Keratinocyte (primary cell): ENCODE measurements at regions not wholly inside any gene's neighbourhood (a gene's known extent, or its start where the extent isn't known, plus 50 kb on each side); places are given as distances from the start of the nearest gene placed in this dataset.

Experiments used
- CTCF ChIP-seq, 3 experiments: IDR thresholded peaks in 1 of 3; conservative IDR thresholded peaks in 1 of 3; optimal IDR thresholded peaks in 1 of 3; 2 replicates in 2 of 3; 3 replicates in 1 of 3; pipeline versions ENCODE3 to v1.5.1; 2011; ENCODE audit warnings: low read length in 3 of 3, mild to moderate bottlenecking in 3 of 3, moderate library complexity in 2 of 3, control low read depth in 1 of 3, inconsistent platforms in 1 of 3; ENCODE audit not compliant: insufficient read depth in 2 of 3; ENCODE audit errors: extremely low read depth in 1 of 3
- EZH2 ChIP-seq: IDR thresholded peaks from one replicate; pipeline ENCODE4 v1.6.1; 2012; ENCODE audit warnings: inconsistent platforms, mild to moderate bottlenecking, low read length, moderate library complexity

- TF ChIP-seq CTCF (optimal IDR thresholded peaks at IDR 0.05 in 1 of 3, IDR thresholded peaks at IDR 0.05 in 1 of 3, conservative IDR thresholded peaks at IDR 0.05 in 1 of 3; ENCODE audit: extremely low read depth in 1 of 3, insufficient read depth in 2 of 3, low read length in 3 of 3), result no peak
- TF ChIP-seq EZH2, result no peak
Observed at GRCh38 chr15:93362203-93362602, 273.2 kb upstream of the RGMA start.
